Endothelial cell of umbilical vein (primary cell): ENCODE measurements at regions not wholly inside any gene's neighbourhood (a gene's known extent, or its start where the extent isn't known, plus 50 kb on each side); places are given as distances from the start of the nearest gene placed in this dataset.

ENCODE experiments used
- EZH2 ChIP-seq: IDR thresholded peaks from 2 replicates; pipeline ENCODE4 v1.6.1; 2012; ENCODE audit warnings: borderline replicate concordance, low read depth, mild to moderate bottlenecking, moderate library complexity, low read length, inconsistent platforms; ENCODE audit not compliant: severe bottlenecking
- POLR2A ChIP-seq: IDR thresholded peaks from 2 replicates; pipeline ENCODE4 v1.6.1; 2012; ENCODE audit warnings: low read depth, mild to moderate bottlenecking, control low read depth, low read length
- TF ChIP-seq, protein P1 (sequence below), 2 donors: IDR thresholded peaks; 1 replicate in 1 of 2; 2 replicates in 1 of 2; pipeline ENCODE4 v1.5.1; 2011; ENCODE audit warnings: low read length in 2 of 2, mild to moderate bottlenecking in 2 of 2, moderate library complexity in 2 of 2, control low read depth in 1 of 2, inconsistent platforms in 1 of 2, low read depth in 1 of 2; ENCODE audit not compliant: insufficient read depth in 1 of 2; ENCODE audit errors: extremely low read depth in 1 of 2
- TF ChIP-seq, protein P2 (sequence below): IDR thresholded peaks from 2 replicates; pipeline ENCODE4 v1.6.1; 2011; ENCODE audit not compliant: insufficient read depth, insufficient read length

DNA sequence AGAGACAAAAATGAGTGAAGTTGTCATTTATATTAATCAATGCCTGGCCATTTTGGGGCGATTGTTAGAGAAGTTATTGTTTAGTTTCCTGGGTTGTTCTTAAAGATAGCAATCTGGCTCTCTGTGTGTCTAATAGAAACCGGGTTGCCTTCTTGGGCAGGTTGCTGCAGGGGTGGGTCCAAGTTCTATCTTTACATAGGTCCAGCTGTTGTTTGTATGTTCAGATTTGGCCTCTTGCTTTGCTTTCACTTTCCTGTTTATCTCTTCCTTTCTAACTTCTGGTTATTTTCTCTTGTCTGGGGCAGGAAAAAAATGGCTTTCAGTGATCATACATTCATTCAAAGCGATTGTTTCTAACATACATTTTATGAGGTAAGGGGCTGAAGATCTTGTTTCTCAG lies 128.4 kb upstream of the NOX3 start:
- TF ChIP-seq POLR2A: no peak
- TF ChIP-seq, protein P1, sequence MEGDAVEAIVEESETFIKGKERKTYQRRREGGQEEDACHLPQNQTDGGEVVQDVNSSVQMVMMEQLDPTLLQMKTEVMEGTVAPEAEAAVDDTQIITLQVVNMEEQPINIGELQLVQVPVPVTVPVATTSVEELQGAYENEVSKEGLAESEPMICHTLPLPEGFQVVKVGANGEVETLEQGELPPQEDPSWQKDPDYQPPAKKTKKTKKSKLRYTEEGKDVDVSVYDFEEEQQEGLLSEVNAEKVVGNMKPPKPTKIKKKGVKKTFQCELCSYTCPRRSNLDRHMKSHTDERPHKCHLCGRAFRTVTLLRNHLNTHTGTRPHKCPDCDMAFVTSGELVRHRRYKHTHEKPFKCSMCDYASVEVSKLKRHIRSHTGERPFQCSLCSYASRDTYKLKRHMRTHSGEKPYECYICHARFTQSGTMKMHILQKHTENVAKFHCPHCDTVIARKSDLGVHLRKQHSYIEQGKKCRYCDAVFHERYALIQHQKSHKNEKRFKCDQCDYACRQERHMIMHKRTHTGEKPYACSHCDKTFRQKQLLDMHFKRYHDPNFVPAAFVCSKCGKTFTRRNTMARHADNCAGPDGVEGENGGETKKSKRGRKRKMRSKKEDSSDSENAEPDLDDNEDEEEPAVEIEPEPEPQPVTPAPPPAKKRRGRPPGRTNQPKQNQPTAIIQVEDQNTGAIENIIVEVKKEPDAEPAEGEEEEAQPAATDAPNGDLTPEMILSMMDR (IDR thresholded peaks at IDR 0.05; ENCODE audit: extremely low read depth in 1 of 2, insufficient read depth in 1 of 2, low read depth in 1 of 2, low read length in 2 of 2): no peak
- TF ChIP-seq EZH2: no peak
- TF ChIP-seq, protein P2, sequence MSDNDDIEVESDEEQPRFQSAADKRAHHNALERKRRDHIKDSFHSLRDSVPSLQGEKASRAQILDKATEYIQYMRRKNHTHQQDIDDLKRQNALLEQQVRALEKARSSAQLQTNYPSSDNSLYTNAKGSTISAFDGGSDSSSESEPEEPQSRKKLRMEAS: no peak
